GM12875 (cell line): ENCODE measurements at regions not wholly inside any gene's neighbourhood (a gene's known extent, or its start where the extent isn't known, plus 50 kb on each side); places are given as distances from the start of the nearest gene placed in this dataset.

Source experiments
- H3K4me3 ChIP-seq: one replicate; pipeline ENCODE4 v1.5.1; 2011; ENCODE audit warnings: low read depth, low read length, control low read depth
- TF ChIP-seq, protein P1 (sequence below): IDR thresholded peaks from 2 replicates; pipeline ENCODE4 v1.5.1; 2011; ENCODE audit warnings: low read depth, mild to moderate bottlenecking, control low read depth, inconsistent platforms, low read length, moderate library complexity, borderline replicate concordance; ENCODE audit not compliant: insufficient read depth

DNA sequence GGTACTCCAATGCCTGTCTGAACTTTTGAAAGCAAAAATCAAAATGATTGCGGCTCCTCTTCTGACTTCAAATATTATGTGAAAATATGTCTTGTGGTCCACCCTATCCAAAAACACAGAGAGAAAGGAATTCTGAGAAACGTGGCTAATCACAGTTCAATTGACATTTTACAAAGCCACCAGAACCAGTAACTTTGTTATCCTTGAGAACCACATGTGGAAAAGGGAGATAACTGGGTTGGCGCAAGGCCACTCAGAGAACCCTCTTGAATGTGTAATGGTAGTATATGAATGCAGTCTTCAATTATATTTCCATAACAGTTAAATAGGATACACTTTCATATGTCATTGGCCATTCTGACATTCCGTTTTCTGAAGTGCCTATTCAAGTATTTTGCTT is 1030.0 kb upstream of the TMPRSS15 start:
- TF ChIP-seq, protein P1, sequence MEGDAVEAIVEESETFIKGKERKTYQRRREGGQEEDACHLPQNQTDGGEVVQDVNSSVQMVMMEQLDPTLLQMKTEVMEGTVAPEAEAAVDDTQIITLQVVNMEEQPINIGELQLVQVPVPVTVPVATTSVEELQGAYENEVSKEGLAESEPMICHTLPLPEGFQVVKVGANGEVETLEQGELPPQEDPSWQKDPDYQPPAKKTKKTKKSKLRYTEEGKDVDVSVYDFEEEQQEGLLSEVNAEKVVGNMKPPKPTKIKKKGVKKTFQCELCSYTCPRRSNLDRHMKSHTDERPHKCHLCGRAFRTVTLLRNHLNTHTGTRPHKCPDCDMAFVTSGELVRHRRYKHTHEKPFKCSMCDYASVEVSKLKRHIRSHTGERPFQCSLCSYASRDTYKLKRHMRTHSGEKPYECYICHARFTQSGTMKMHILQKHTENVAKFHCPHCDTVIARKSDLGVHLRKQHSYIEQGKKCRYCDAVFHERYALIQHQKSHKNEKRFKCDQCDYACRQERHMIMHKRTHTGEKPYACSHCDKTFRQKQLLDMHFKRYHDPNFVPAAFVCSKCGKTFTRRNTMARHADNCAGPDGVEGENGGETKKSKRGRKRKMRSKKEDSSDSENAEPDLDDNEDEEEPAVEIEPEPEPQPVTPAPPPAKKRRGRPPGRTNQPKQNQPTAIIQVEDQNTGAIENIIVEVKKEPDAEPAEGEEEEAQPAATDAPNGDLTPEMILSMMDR: no peak
- H3K4me3 ChIP-seq: no peak overlapping the region

DNA sequence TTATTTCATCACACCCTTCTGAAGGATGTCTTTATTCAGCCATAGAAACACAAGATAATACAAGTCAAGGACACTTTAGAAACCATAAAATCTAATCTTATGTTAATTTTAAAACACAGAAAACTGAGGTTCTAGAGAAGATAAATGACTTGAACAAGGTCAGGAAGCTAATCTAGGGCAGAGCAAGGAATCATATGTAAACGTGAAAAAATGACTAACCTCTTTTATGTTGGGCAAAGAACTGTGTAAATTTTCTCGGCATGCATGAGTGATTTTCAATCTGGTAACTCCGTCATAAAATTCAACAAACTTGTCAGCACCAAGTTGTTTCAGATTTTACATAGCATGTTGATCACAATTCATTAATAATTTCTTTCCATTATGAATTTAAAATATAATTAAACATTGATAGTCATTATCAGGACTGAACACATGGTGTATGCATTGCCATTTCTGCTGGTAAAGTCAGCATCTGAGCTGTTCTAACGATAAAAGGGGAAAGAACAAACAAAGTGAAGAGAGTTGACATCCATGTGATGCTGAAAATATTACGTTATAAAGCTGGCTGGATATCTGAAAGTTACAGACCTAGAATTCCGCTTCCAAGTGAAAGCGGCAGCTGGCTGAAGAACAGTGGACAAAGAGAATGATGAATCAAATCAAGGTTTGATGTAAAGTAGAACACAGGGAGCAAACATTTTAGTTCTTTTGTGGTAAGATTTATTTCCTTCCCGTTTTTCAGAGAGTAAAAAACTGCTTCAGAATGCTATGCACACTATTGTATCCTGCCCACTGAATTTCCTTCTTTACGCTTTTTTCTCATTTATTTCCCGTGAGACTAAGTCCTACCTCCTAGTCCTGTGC is 1037.4 kb upstream of the TMPRSS15 start:
- TF ChIP-seq, protein P1: no peak
- H3K4me3 ChIP-seq: no peak overlapping the region

DNA sequence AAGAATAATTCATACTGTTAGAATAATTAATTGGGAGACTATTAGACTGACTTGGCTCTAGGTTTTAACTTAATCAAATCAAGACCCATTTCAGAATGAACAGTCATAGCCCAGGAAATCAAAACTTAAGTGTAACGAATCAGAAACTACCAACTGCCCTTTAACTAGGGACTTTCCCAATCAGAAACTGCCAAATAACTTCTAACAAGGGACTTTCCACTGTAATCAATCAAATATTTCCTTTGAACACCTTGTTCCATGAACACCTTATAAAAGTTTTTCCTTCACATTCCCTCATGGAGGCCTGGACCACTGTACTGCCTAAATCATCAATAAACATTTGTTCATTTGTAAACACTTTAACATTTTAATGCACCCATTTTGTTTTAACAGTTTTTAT is 1054.7 kb upstream of the TMPRSS15 start:
- no peak overlapping the region for H3K4me3 ChIP-seq
- TF ChIP-seq, protein P1: no peak

DNA sequence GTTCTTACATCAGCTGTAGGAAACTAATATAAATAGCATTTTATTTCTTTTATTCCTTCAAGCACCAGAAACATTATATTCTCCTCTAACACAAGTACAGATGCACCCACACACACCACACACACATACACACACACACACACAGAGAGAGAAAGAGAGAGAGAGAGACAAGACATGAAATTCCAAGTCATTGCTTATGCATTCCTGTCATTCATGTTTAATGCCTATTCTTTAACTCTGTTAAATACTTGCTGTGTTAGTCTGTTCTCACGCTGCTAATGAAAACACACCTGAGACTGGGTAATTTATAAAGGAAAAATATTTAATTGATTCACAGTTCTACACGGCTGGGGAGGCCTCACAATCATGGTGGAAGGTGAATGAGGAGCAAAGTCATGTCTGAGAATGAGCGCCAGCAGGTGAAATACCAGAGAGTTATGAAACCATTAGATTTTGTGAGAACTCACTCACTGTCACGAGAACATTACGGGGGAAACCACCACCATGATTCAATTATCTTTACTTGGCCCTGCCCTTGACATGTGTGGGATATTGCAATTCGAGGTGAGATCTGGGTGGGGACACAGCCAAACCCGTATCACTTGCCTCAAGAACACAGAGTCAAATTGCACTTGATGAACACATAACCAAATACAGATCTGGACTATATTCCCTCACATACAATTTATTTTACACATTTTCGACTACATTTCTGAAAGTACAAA is 1058.1 kb upstream of the TMPRSS15 start:
- no peak overlapping the region for H3K4me3 ChIP-seq
- TF ChIP-seq, protein P1: no peak

DNA sequence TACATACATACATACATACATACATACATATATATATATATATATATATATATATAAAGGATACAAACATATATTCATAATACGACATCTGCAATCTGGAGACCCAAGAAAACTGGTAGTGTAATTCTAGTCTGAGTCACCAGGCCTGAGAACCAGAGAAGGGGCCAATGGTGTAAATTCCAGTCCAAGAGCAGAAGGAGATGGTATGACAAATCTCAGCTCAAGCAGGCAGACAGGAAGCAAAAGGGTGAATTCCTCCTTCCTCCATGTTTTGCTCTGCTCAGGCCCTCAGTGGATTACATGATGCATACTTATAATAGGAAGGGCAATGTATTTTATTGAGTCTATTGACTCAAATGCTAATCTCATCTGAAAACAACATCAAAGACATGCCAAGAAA is 1060.4 kb upstream of the TMPRSS15 start:
- H3K4me3 ChIP-seq: no peak overlapping the region
- TF ChIP-seq, protein P1: no peak

DNA sequence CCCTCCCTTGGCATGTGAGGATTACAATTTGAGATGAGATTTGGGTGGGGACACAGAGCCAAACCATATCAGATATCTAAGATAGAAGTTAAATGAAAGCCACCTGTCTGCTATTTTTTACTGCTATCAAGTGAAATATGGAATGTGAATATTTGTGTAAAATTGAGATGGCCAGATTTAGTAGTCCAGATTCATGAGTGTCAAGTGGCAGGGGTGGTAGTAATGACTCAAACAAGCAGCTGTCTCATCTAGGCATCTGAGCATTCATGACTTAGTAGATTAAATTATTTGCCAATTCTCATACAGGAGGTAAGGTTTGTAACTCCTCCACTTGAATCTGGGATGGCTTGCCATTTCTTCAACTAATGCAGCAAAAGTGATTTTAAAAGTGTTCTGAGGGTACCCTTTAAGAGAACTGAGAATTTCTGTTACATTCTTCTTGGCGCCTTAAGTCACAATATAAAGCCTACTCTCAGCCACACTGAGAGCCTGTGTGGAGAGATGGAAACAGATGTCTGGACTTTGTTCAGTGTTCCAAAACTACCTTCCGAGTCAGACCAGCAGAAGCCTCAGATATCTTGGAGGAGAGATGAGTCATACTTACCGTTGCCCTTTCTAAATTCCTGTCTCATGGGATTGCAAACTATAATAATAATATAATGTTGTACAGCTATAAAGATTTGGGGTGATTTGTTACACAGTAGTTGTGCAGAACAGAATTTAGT is 1065.6 kb upstream of the TMPRSS15 start:
- TF ChIP-seq, protein P1: no peak

DNA sequence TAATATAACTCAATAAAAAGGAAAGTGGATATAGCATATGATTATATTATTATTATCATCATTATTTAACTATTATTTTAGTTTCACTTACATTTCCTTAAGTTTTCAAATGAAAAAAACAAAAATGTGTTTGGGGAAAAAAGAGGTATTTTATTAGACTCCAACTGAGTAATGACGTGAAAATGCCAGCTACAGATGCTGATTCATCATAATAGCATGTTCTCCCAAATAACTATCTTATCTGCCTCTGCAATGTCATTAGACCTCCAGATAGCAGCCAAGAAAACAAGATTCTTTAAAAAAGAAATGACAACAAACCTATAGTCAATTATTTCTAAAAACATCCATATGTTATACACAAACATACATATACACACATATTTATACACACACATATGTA is 1071.9 kb upstream of the TMPRSS15 start:
- TF ChIP-seq, protein P1: no peak
- H3K4me3 ChIP-seq: no peak overlapping the region

More for the DNA sequence above, 1065.6 kb upstream of the TMPRSS15 start:
- no peak overlapping the region for H3K4me3 ChIP-seq
